GM10266 (cell line): ENCODE measurements at regions not wholly inside any gene's neighbourhood (a gene's known extent, or its start where the extent isn't known, plus 50 kb on each side); places are given as distances from the start of the nearest gene placed in this dataset.
A peak's percentile ranks its signal among the peaks of the same experiment; 100 is the strongest.
"Not testable (repeated sequence)": the region's sequence is repeated elsewhere in the genome, so short reads cannot be mapped to it uniquely, and the experiment has no call there.

Experiments
- DNase-seq: peaks from one replicate; pipeline ENCODE4 v3.0.0; 2012; ENCODE audit errors: extremely low spot score
- CTCF ChIP-seq: IDR thresholded peaks from 2 replicates; pipeline ENCODE4 v1.5.1; 2012; ENCODE audit warnings: mild to moderate bottlenecking, low read depth; ENCODE audit not compliant: control insufficient read depth, insufficient read depth; ENCODE audit errors: missing control alignments

GRCh38 chr7:53326634-53327033 lies 291.2 kb downstream of the POM121L12 start:
- TF ChIP-seq CTCF = no peak
- DNase-seq = no peak

GRCh38 chr7:53336105-53336668 lies 300.8 kb downstream of the POM121L12 start:
- TF ChIP-seq CTCF = no peak
- no peak for DNase-seq

GRCh38 chr7:53340220-53340619 lies 304.8 kb downstream of the POM121L12 start:
- no peak for DNase-seq
- TF ChIP-seq CTCF = no peak

GRCh38 chr7:53350241-53350640 lies 314.8 kb downstream of the POM121L12 start:
- TF ChIP-seq CTCF = peak; percentile 24
- peak; percentile 4 for DNase-seq

GRCh38 chr7:53351681-53352080 lies 316.2 kb downstream of the POM121L12 start:
- DNase-seq = no peak
- no peak for TF ChIP-seq CTCF

- no peak for TF ChIP-seq CTCF
- DNase-seq = no peak
Observed at GRCh38 chr7:53358269-53358668, 322.8 kb downstream of the POM121L12 start.

- TF ChIP-seq CTCF = no peak
- DNase-seq = no peak
Observed at GRCh38 chr7:53383131-53383530, 347.7 kb downstream of the POM121L12 start.

GRCh38 chr7:53385239-53385638 lies 349.8 kb downstream of the POM121L12 start:
- not testable (repeated sequence) for DNase-seq
